Lower lobe of right lung (tissue), 2 donors: ENCODE measurements at regions not wholly inside any gene's neighbourhood (a gene's known extent, or its start where the extent isn't known, plus 50 kb on each side); places are given as distances from the start of the nearest gene placed in this dataset.

Experiments used
- ATAC-seq, 2 donors: fragments of 200-7000 bp; cut with Tn5 transposase; one replicate each; pipeline ENCODE4 v1.9.1; 2020 to 2022; ENCODE audit warnings: mild to moderate bottlenecking in 2 of 2, moderate library complexity in 2 of 2
- DNase-seq: peaks from one replicate; pipeline ENCODE4 v3.0.0-alpha.2; 2020
- H3K27ac ChIP-seq: fragments of 200-600 bp; one replicate; pipeline ENCODE4 v1.8.0; 2022
- H3K27me3 ChIP-seq: fragments of 200-600 bp; one replicate; pipeline ENCODE4 v1.8.0; 2022; ENCODE audit warnings: low read depth
- H3K36me3 ChIP-seq: fragments of 200-600 bp; one replicate; pipeline ENCODE4 v1.8.0; 2022; ENCODE audit warnings: mild to moderate bottlenecking
- H3K4me1 ChIP-seq: fragments of 200-600 bp; one replicate; pipeline ENCODE4 v1.8.0; 2022
- H3K4me3 ChIP-seq: fragments of 200-600 bp; one replicate; pipeline ENCODE4 v1.8.0; 2022; ENCODE audit warnings: mild to moderate bottlenecking
- H3K9me3 ChIP-seq: fragments of 200-600 bp; one replicate; pipeline ENCODE4 v1.8.0; 2022
- CTCF ChIP-seq: fragments of 200-600 bp; IDR thresholded peaks from one replicate; pipeline ENCODE4 v1.8.0; 2022; ENCODE audit warnings: antibody characterized with exemption, mild to moderate bottlenecking
- intact Hi-C: fragments of 100-400 bp; cut with DNase I; formaldehyde crosslinking; loops from one replicate; pipeline ENCODE4 v1.11.0; 2022
- donor health status: DM: no; HTN: yes; CAD: no; lungs with severe emphysema.

DNA sequence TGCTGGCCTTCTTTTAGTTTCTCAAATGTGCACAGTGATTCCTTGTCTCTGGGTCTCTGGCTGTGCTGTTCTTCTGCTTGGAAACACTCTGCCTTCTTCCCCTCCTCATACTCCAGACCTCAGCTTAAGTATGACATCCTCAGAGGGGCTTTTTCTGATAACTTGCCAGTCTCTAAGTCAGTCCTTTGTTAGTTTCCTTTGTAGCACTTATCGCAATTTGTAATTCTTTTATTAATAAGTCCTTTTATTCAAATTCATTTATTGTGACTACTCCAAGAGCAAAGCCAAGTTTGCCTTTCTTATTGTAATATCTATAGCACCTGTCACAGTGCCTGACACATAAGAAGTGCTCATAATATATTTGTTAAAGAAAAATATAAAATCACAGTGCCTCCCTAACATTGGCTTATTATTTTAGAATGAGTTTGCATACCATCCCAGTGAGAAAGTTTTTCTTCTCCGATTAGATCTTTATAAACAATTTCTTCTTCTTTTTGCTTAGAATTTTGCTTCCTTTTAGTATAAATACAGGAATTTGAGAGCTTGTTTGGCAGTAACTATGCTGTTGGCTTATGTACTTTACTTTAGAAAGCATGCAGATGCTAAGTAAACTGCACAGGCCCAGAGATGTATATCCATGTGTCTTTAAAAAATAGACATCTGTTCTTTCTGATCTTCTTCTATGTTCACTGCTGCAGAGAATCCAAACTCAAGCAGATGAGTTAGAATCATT lies 198.0 kb downstream of the GAS1 start:
- no peak overlapping the region for H3K4me3 ChIP-seq
- no peak for ATAC-seq
- DNase-seq: no peak

GRCh38 chr9:86747711-86748110 lies 199.6 kb downstream of the GAS1 start:
- no peak for TF ChIP-seq CTCF
- intact Hi-C loops: no loop called here
- Histone ChIP-seq H3K4me3 (no peak overlapping the region), H3K27ac (no peak overlapping the region), H3K4me1 (no peaks in the 10 kb centered on the region), H3K27me3 (peaks cover 4% of the 10 kb centered on the region), H3K36me3 (no peaks in the 10 kb centered on the region), H3K9me3 (no peaks in the 10 kb centered on the region)
- ATAC-seq (no peak), DNase-seq (no peak)

More for the DNA sequence above, 198.0 kb downstream of the GAS1 start:
- Histone ChIP-seq H3K9me3 (no peaks in the 10 kb centered on the region), H3K27ac (no peak overlapping the region), H3K36me3 (no peaks in the 10 kb centered on the region), H3K4me1 (no peaks in the 10 kb centered on the region), H3K27me3 (peaks cover 4% of the 10 kb centered on the region)
- intact Hi-C loops: no loop called here
- no peak for TF ChIP-seq CTCF

DNA sequence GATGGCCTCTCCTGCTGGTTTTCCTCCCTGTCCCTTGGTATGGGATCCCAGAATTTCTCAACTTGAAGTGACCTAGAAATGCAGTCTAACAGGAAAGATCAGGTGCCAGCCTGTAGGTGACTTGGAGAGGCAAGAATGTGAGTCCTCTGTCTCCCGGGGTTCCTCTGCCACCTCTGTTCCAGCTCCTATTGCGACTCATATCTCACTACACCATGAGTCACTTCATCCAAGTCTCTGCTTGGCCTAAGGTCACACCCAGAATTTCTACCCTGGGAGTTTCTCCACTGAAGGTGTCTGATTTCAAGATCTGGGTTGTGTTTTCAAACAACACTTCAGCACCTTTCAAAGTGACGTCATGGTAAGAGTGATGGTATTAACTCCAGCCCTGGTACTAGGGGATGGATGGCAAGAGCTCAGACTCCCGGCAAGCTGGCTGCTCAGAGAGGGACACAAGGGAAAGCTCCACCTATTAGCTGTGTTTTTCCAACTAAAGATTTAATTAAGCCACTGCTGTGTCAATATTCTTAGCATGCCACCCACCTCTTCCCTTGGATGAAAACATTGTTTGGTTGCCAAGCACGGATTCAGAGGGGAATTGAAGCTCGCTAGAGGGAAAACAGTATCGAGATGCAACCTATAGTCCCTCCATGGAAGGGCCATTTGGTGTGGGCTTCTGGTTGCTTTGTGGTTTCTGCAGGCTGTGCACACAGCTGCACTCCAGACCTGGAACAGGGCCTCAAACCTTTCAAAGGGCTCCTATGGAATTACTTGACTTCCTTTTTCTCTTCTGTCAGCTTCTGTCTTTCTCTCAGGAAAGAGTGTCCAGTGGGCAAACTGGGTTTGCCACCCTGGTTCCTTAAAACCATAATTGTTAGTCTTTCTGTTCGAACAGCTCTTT lies 205.7 kb downstream of the GAS1 start:
- Histone ChIP-seq H3K27ac (no peak overlapping the region), H3K4me1 (no peaks in the 10 kb centered on the region), H3K9me3 (no peaks in the 10 kb centered on the region), H3K4me3 (no peak overlapping the region), H3K27me3 (peaks cover 7% of the 10 kb centered on the region), H3K36me3 (no peaks in the 10 kb centered on the region)
- ATAC-seq (peak; percentile 29 to 64), DNase-seq (no peak)
- no peak for TF ChIP-seq CTCF
- intact Hi-C loops: no loop called here

DNA sequence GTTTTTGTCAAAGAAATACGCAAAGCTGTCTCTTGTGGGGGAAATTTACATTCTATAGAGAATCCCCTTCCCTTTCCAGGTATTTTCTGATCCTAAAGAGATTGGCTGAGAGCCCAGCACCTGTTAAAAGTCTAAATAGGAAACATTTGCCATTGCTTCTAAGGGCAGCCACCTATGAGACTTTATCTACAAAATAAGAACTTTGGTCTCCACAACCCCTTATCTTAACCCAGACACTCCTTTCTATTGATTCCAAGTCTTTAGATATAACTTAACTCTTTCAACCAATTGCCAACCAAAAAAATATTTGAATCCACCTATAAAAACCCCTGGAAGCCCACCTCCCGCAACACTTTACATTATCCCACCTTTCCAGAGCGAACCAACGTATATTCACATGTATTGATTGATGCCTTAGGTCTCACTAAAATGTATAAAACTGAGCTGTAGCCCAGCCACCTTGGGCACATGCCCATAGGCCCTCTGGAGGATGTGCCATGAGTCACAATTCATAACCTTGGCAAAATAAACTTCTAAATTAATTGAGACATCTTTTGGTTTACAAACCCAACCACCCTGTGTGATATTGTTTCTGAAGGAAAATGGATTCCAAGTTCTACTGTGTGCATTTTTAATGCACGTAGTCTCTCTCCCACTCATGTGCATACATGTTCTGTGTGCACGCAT lies 211.4 kb downstream of the GAS1 start:
- H3K36me3 ChIP-seq: no peaks in the 10 kb centered on the region
- H3K9me3 ChIP-seq: no peaks in the 10 kb centered on the region
- no peaks in the 10 kb centered on the region for H3K4me1 ChIP-seq
- H3K27ac ChIP-seq: no peak overlapping the region
- no peak for ATAC-seq
- no peak for TF ChIP-seq CTCF
- no peak overlapping the region for H3K4me3 ChIP-seq
- H3K27me3 ChIP-seq: peaks cover 10% of the 10 kb centered on the region
- intact Hi-C loops: no loop called here
- no peak for DNase-seq

DNA sequence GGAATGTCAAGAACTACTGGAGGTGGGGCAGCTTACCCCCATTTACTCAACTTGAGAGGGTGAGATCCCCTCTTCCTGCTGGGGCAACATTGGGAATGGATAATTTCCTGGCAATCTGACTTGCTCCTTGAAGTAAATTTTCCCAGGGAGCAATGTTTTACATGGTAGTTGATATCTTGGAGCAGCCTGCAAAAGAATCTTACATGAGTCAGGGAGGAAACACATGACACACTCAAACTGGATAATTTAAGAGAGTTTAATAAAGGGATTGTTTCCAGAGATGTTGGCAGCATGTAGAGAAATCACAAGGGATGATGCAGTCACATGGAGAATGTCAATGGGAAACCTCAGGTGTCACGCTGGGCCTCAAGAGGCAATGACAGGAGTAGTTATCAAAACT lies 212.5 kb downstream of the GAS1 start:
- DNase-seq (no peak), ATAC-seq (no peak)
- peaks cover 10% of the 10 kb centered on the region for H3K27me3 ChIP-seq
- TF ChIP-seq CTCF: no peak
- no peak overlapping the region for H3K27ac ChIP-seq
- no peaks in the 10 kb centered on the region for H3K36me3 ChIP-seq
- no peaks in the 10 kb centered on the region for H3K9me3 ChIP-seq
- no peak overlapping the region for H3K4me3 ChIP-seq
- intact Hi-C loops: no loop called here
- no peaks in the 10 kb centered on the region for H3K4me1 ChIP-seq
